Lower leg skin (tissue), 3 donors: ENCODE measurements at regions not wholly inside any gene's neighbourhood (a gene's known extent, or its start where the extent isn't known, plus 50 kb on each side); places are given as distances from the start of the nearest gene placed in this dataset.

Source experiments
- POLR2A ChIP-seq, 2 donors: fragments of 450-650 bp; IDR thresholded peaks; one replicate each; pipeline ENCODE4 v1.6.1; 2016 to 2017; ENCODE audit warnings: antibody characterized with exemption in 2 of 2, mild to moderate bottlenecking in 1 of 2, moderate library complexity in 1 of 2
- TF ChIP-seq, protein P1 (sequence below), 3 donors: fragments of 450-650 bp; IDR thresholded peaks; one replicate each; pipeline ENCODE4 v1.5.1; 2016; ENCODE audit warnings: antibody characterized with exemption in 3 of 3, mild to moderate bottlenecking in 3 of 3, moderate library complexity in 2 of 3

- TF ChIP-seq, protein P1, sequence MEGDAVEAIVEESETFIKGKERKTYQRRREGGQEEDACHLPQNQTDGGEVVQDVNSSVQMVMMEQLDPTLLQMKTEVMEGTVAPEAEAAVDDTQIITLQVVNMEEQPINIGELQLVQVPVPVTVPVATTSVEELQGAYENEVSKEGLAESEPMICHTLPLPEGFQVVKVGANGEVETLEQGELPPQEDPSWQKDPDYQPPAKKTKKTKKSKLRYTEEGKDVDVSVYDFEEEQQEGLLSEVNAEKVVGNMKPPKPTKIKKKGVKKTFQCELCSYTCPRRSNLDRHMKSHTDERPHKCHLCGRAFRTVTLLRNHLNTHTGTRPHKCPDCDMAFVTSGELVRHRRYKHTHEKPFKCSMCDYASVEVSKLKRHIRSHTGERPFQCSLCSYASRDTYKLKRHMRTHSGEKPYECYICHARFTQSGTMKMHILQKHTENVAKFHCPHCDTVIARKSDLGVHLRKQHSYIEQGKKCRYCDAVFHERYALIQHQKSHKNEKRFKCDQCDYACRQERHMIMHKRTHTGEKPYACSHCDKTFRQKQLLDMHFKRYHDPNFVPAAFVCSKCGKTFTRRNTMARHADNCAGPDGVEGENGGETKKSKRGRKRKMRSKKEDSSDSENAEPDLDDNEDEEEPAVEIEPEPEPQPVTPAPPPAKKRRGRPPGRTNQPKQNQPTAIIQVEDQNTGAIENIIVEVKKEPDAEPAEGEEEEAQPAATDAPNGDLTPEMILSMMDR (IDR thresholded peaks at IDR 0.05) = no peak
- TF ChIP-seq POLR2A (IDR thresholded peaks at IDR 0.05) = no peak
Measured at GRCh38 chr2:88880441-88880953, 189.0 kb downstream of the RPIA start.
